A673 (cell line): ENCODE measurements at regions not wholly inside any gene's neighbourhood (a gene's known extent, or its start where the extent isn't known, plus 50 kb on each side); places are given as distances from the start of the nearest gene placed in this dataset.

Source experiments
- BruUV-seq: library from RNA; stranded (reverse); fragments of 400-500 nt; replicated peaks from 2 replicates; lab custom pipeline; 2021; lab: Mats Ljungman, UMichigan
- CTCF ChIA-PET: fragments of 300-600 bp; sonication (Branson Sonifier 250); formaldehyde crosslinking; loops from one replicate; lab custom pipeline; 2022; ENCODE audit warnings: antibody characterized with exemption; lab: Charles Lee
- POLR2A ChIA-PET: fragments of 300-600 bp; sonication (Branson Sonifier 250); formaldehyde crosslinking; loops from one replicate; lab custom pipeline; 2022; ENCODE audit warnings: antibody characterized with exemption; ENCODE audit not compliant: low non-redundant PET; lab: Charles Lee
- DNase-seq: peaks from one replicate; pipeline ENCODE4 v3.0.0-alpha.2; 2015; ENCODE audit warnings: low spot score
- H3K27ac ChIP-seq: fragments of 200-600 bp; sonication (generic); 2 replicates; pipeline ENCODE4 v1.5.1; 2016; ENCODE audit warnings: mixed run types, low read depth, mild to moderate bottlenecking, mixed read lengths, antibody characterized with exemption, low read length; ENCODE audit not compliant: poor library complexity, severe bottlenecking
- H3K27me3 ChIP-seq: fragments of 200-600 bp; sonication (generic); replicated peaks from 2 replicates; pipeline ENCODE4 v1.6.1; 2017; ENCODE audit warnings: mixed run types, low read depth, mild to moderate bottlenecking, mixed read lengths, antibody characterized with exemption, low read length; ENCODE audit not compliant: insufficient read depth, poor library complexity
- H3K36me3 ChIP-seq: fragments of 200-600 bp; sonication (generic); 2 replicates; pipeline ENCODE4 v1.6.1; 2016; ENCODE audit warnings: mixed run types, mild to moderate bottlenecking, mixed read lengths, antibody characterized with exemption, low read length; ENCODE audit not compliant: insufficient read depth, poor library complexity, severe bottlenecking
- H3K4me1 ChIP-seq: fragments of 200-600 bp; sonication (generic); 2 replicates; pipeline ENCODE4 v1.6.1; 2017; ENCODE audit warnings: mixed run types, mild to moderate bottlenecking, mixed read lengths, antibody characterized with exemption, low read length; ENCODE audit not compliant: insufficient read depth, poor library complexity, severe bottlenecking
- H3K4me3 ChIP-seq: fragments of 200-600 bp; sonication (generic); 2 replicates; pipeline ENCODE4 v1.5.1; 2016; ENCODE audit warnings: low read depth, mixed run types, mild to moderate bottlenecking, mixed read lengths, low read length; ENCODE audit not compliant: poor library complexity, severe bottlenecking
- H3K9me3 ChIP-seq: fragments of 200-600 bp; sonication (generic); 2 replicates; pipeline ENCODE4 v1.6.1; 2016; ENCODE audit warnings: mixed run types, low read depth, mild to moderate bottlenecking, mixed read lengths, antibody characterized with exemption, low read length; ENCODE audit not compliant: poor library complexity, severe bottlenecking
- CTCF ChIP-seq: fragments of 300-800, 200-600 bp; sonication (generic); conservative IDR thresholded peaks from 2 replicates; pipeline ENCODE4 v1.5.1; 2017; ENCODE audit warnings: low read depth, mild to moderate bottlenecking, antibody characterized with exemption, low read length, moderate library complexity, mixed read lengths
- EZH2 ChIP-seq: fragments of 200-600 bp; sonication (generic); IDR thresholded peaks from 2 replicates; pipeline ENCODE4 v1.6.1; 2017; ENCODE audit warnings: borderline replicate concordance, low read depth, mild to moderate bottlenecking, mixed read lengths, antibody characterized with exemption, low read length; ENCODE audit not compliant: poor library complexity, severe bottlenecking
- intact Hi-C: fragments of 100-400 bp; cut with micrococcal nuclease; formaldehyde crosslinking; loops from one replicate; pipeline ENCODE4 v1.10.0; 2022; ENCODE audit not compliant: unreplicated experiment

- Histone ChIP-seq H3K4me1 (no peaks in the 10 kb centered on the region), H3K4me3 (no peak overlapping the region), H3K27me3 (no peaks in the 10 kb centered on the region), H3K27ac (no peak overlapping the region), H3K9me3 (no peaks in the 10 kb centered on the region), H3K36me3 (no peaks in the 10 kb centered on the region)
- TF ChIP-seq CTCF (no peak), EZH2 (no peak)
- intact Hi-C loops, result no loop called here
- no TSS peak for BruUV-seq
- CTCF ChIA-PET, result no interaction called here
- no peak for DNase-seq
- POLR2A ChIA-PET, result no interaction called here
Observed at GRCh38 chr13:105721016-105721415, 814.4 kb downstream of the EFNB2 start.

- intact Hi-C loops, result no loop called here
- no peaks in the 10 kb centered on the region for H3K4me1 ChIP-seq
- DNase-seq, result no peak
- ChIA-PET POLR2A (no interaction called here), CTCF (no interaction called here)
- no peaks in the 10 kb centered on the region for H3K27me3 ChIP-seq
- TF ChIP-seq CTCF (no peak), EZH2 (no peak)
- no peaks in the 10 kb centered on the region for H3K9me3 ChIP-seq
- no peaks in the 10 kb centered on the region for H3K36me3 ChIP-seq
- no peak overlapping the region for H3K4me3 ChIP-seq
- H3K27ac ChIP-seq, result no peak overlapping the region
- no TSS peak for BruUV-seq
Observed at GRCh38 chr13:105719859-105720258, 815.6 kb downstream of the EFNB2 start.

GRCh38 chr13:105709181-105709580 is 826.3 kb downstream of the EFNB2 start:
- no peak overlapping the region for H3K4me3 ChIP-seq
- ChIA-PET CTCF (no interaction called here), POLR2A (no interaction called here)
- no peaks in the 10 kb centered on the region for H3K4me1 ChIP-seq
- intact Hi-C loops, result no loop called here
- H3K27me3 ChIP-seq, result no peaks in the 10 kb centered on the region
- H3K27ac ChIP-seq, result no peak overlapping the region
- no peaks in the 10 kb centered on the region for H3K36me3 ChIP-seq
- H3K9me3 ChIP-seq, result no peaks in the 10 kb centered on the region
- TF ChIP-seq CTCF, result no peak
- TF ChIP-seq EZH2, result no peak
- BruUV-seq, result no TSS peak
- no peak for DNase-seq
